ENCODE measurements at regions not wholly inside any gene's neighbourhood (a gene's known extent, or its start where the extent isn't known, plus 50 kb on each side); places are given as distances from the start of the nearest gene placed in this dataset.

DNA sequence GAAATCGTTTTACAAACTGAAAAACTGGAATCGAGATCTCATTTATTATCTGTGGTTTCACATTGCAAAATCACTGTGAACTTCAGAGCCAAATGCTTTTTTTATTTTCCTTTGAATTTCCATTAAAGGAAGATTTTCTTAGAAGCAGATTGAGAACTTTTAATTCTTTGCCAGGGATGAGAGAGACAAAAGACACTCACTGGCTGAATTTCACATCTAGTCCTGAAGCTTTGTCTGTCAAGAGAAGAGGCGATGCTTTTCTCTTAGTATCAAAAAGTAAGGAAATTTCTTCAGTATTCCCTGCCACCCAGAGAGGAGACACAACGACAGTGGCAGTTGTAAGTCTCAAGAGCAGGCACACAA is 141.8 kb downstream of the TMEM200A start:
- no peak for TF ChIP-seq CTCF (IDR thresholded peaks at IDR 0.05)
- TF ChIP-seq POLR2A (IDR thresholded peaks at IDR 0.05): no peak
